Large intestine (tissue), 3 donors: ENCODE measurements at regions not wholly inside any gene's neighbourhood (a gene's known extent, or its start where the extent isn't known, plus 50 kb on each side); places are given as distances from the start of the nearest gene placed in this dataset.

ENCODE experiments used
- DNase-seq, 2 donors: peaks; one replicate each; pipeline versions ENCODE4 v3.0.0 to v3.0.0-alpha.2; 2013
- H3K27ac ChIP-seq: one replicate; pipeline ENCODE4 v1.5.1; 2013; ENCODE audit warnings: low read length
- H3K27me3 ChIP-seq: 2 replicates; pipeline ENCODE4 v1.6.1; 2013; ENCODE audit warnings: low read length; ENCODE audit not compliant: control insufficient read depth, insufficient read depth
- H3K36me3 ChIP-seq: 2 replicates; pipeline ENCODE4 v1.6.1; 2013; ENCODE audit warnings: low read length; ENCODE audit not compliant: control insufficient read depth, insufficient read depth
- H3K4me1 ChIP-seq: one replicate; pipeline ENCODE4 v1.6.1; 2013; ENCODE audit warnings: low read length; ENCODE audit not compliant: control insufficient read depth, insufficient read depth
- H3K4me3 ChIP-seq: one replicate; pipeline ENCODE4 v1.5.1; 2013; ENCODE audit warnings: low read length
- H3K9me3 ChIP-seq: one replicate; pipeline ENCODE4 v1.6.1; 2013; ENCODE audit warnings: mild to moderate bottlenecking, low read depth, low read length, moderate library complexity; ENCODE audit not compliant: control insufficient read depth
- WGBS: methylation state at CpG from one replicate; pipeline ENCODE4 v1.1.5; 2013; ENCODE audit warnings: low lambda C conversion rate; ENCODE audit not compliant: insufficient coverage; 5-methylcytosine and 5-hydroxymethylcytosine counted together

GRCh38 chr4:32129967-32130366 lies 1409.8 kb downstream of the PCDH7 start:
- H3K36me3 ChIP-seq = no peaks in the 10 kb centered on the region
- H3K4me3 ChIP-seq = no peak overlapping the region
- H3K27ac ChIP-seq = no peak overlapping the region
- no peaks in the 10 kb centered on the region for H3K9me3 ChIP-seq
- WGBS = 92% methylated on average over 2 of the region's 2 CpGs
- H3K4me1 ChIP-seq = no peaks in the 10 kb centered on the region
- H3K27me3 ChIP-seq = no peaks in the 10 kb centered on the region
- DNase-seq = no peak

DNA sequence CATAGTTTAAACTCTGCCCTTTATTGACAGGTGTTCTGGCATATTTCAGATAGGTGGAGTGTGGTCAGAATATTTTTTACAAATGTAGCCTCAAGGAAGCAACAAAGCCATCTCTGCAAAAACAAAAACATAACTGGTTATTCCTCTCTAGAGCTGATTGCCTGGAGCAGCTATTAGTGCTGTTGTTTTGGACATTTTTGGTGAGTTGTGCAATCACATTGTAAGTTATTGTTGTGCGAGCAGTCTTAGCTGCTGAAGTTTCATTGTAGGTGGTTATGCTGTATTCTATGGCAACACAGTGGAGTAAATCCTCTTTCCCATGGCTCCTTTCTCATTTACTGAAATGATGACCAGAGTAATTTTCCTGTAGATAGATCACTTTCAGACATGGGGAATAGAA lies 1413.0 kb downstream of the PCDH7 start:
- WGBS = no CpG with 5 or more reads among the region's 1 CpG
- DNase-seq = no peak
- Histone ChIP-seq H3K4me3 (no peak overlapping the region), H3K36me3 (no peaks in the 10 kb centered on the region), H3K27ac (no peak overlapping the region), H3K27me3 (no peaks in the 10 kb centered on the region), H3K4me1 (no peaks in the 10 kb centered on the region), H3K9me3 (no peaks in the 10 kb centered on the region)

GRCh38 chr4:32133734-32134133 lies 1413.6 kb downstream of the PCDH7 start:
- H3K4me1 ChIP-seq = no peaks in the 10 kb centered on the region
- H3K4me3 ChIP-seq = no peak overlapping the region
- DNase-seq = no peak
- H3K9me3 ChIP-seq = no peaks in the 10 kb centered on the region
- H3K27me3 ChIP-seq = no peaks in the 10 kb centered on the region
- no peaks in the 10 kb centered on the region for H3K36me3 ChIP-seq
- H3K27ac ChIP-seq = no peak overlapping the region

DNA sequence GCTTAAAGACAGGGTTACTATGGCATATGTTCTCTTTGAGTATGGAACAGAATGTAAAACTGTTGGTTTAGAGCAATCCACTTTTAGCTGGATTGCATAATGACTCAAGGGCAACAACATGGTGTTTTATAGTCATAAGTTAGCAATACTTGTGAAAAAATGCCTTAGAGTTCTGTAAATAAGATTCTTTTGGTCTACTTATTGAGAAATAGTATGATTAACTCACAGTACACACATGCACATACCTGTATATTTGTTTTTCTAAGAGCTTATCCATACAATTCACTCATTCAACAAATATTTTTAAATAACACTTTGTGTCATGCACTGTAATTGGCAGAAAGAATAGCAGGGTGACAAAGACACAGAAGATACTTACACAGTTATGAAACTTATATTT lies 1415.5 kb downstream of the PCDH7 start:
- no peaks in the 10 kb centered on the region for H3K9me3 ChIP-seq
- H3K27ac ChIP-seq = no peak overlapping the region
- no peaks in the 10 kb centered on the region for H3K27me3 ChIP-seq
- DNase-seq = no peak
- H3K4me3 ChIP-seq = no peak overlapping the region
- H3K4me1 ChIP-seq = no peaks in the 10 kb centered on the region
- no peaks in the 10 kb centered on the region for H3K36me3 ChIP-seq

DNA sequence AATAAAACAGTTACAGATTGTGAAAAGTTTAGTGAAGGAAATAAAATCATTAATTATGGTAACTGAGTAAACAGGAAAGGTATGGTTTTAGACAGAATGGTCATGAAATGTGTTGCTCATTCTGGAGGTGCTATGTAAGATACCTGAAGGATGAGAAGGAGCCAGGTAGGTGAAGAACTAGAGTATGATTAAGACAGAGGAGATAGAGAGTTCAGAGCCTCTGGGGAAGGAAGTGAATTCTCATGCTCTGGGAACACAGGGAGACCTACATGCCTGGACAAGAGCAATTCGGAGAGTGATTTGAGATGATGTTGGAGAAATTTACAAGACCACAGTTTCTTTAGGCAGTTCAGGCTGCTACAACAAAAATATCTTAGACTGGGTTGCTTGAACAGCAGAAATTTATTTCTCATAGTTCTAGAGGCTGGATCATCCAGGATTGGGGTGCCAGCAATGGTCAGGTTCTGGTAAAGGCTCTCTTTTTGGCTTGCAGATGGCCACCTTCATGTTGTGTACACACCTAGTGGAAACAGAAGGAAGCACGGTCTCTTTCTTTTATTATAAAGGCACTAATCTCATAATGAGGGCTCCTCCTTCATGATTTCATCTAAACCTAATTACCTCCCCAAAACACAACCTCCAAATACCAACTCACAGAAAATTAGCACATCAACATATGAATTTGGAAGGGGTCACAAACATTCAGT lies 1416.1 kb downstream of the PCDH7 start:
- 100% methylated on average over 1 of the region's 2 CpGs for WGBS
- H3K9me3 ChIP-seq = no peaks in the 10 kb centered on the region
- H3K36me3 ChIP-seq = no peaks in the 10 kb centered on the region
- DNase-seq = no peak
- no peaks in the 10 kb centered on the region for H3K27me3 ChIP-seq
- H3K4me1 ChIP-seq = no peaks in the 10 kb centered on the region
- H3K4me3 ChIP-seq = no peak overlapping the region
- H3K27ac ChIP-seq = no peak overlapping the region

DNA sequence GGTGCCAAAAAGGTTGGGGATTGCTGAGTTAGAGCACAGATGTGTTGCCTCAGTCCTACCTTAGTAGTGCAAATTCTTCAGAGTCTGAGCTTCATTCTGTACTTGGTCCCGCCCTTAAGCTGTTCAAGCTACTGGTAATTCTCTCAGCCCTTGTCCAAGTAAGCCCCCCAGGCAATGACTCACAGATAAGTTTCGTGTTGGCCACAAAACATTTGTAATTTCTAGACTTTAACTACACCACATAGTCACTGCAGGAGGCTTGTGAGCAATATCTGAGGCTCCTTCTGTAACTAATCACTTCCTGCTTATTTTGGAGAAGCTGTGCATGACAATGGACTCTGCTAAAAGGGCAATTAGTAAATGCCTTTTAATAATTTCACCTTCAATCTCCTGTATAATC lies 1420.5 kb downstream of the PCDH7 start:
- Histone ChIP-seq H3K27me3 (no peaks in the 10 kb centered on the region), H3K9me3 (no peaks in the 10 kb centered on the region), H3K4me3 (no peak overlapping the region), H3K4me1 (no peaks in the 10 kb centered on the region), H3K27ac (no peak overlapping the region), H3K36me3 (no peaks in the 10 kb centered on the region)
- no peak for DNase-seq
- WGBS = no CpG with 5 or more reads among the region's 2 CpGs

DNA sequence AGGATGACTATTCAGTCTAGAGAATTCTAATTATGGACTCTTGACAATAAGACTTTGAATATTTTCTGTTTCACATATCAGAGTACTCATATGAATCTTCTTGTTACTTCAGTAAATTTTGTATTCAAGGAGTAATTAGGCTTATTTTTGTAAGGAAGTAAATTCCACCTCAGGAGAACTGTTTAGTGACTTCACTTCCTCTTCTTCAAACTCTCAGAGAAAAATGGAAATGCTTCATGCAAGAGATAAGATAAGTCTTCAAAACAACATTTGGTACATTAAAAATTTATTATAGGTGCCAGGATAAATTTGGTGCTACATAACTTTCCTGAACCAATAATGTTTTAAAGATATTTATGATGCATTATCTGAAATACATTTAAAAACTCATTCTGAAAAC lies 1421.9 kb downstream of the PCDH7 start:
- Histone ChIP-seq H3K27me3 (no peaks in the 10 kb centered on the region), H3K4me1 (no peaks in the 10 kb centered on the region), H3K27ac (no peak overlapping the region), H3K4me3 (no peak overlapping the region), H3K36me3 (no peaks in the 10 kb centered on the region), H3K9me3 (no peaks in the 10 kb centered on the region)
- DNase-seq = no peak

- DNase-seq = no peak
- no peaks in the 10 kb centered on the region for H3K4me1 ChIP-seq
- no peak overlapping the region for H3K4me3 ChIP-seq
- no peaks in the 10 kb centered on the region for H3K9me3 ChIP-seq
- no peaks in the 10 kb centered on the region for H3K36me3 ChIP-seq
- no peaks in the 10 kb centered on the region for H3K27me3 ChIP-seq
- H3K27ac ChIP-seq = no peak overlapping the region
- WGBS = no CpG with 5 or more reads among the region's 5 CpGs
These were observed 1425.8 kb downstream of the PCDH7 start for GRCh38 chr4:32145987-32146386.

- Histone ChIP-seq H3K27ac (no peak overlapping the region), H3K4me3 (no peak overlapping the region), H3K4me1 (no peaks in the 10 kb centered on the region), H3K9me3 (no peaks in the 10 kb centered on the region), H3K36me3 (no peaks in the 10 kb centered on the region), H3K27me3 (no peaks in the 10 kb centered on the region)
- 90% methylated on average over 3 of the region's 5 CpGs for WGBS
- DNase-seq = no peak
These were observed 1427.4 kb downstream of the PCDH7 start for GRCh38 chr4:32147446-32148085.

DNA sequence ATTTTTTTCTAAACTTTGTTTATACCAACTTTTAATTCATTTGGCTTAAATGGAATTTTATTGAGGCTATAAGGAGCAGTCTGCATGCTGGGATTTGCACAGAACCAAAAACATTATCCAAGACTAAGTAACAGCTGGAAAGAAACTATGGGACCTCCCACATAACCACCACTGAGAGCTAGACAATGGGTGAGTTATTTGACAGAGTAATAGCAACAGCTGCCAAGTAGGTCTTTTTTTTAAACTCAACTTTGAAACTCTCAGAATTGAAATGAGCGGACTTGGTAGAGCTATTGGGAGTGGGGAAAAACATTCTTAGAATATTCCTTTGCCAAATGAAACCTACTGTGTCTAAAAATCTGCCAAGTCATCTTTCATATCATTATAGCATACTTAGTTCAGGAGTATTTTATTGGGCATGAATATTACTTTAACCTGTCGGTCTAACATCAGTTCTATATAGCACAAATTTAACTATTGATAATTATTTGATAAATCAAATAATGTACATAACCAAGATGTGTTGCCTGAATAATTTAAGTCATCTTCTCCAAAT lies 1428.0 kb downstream of the PCDH7 start:
- no peaks in the 10 kb centered on the region for H3K36me3 ChIP-seq
- DNase-seq = peak in 1 of 2 donors; percentile 1
- H3K9me3 ChIP-seq = no peaks in the 10 kb centered on the region
- WGBS = 93% methylated on average over 2 of the region's 2 CpGs
- no peak overlapping the region for H3K27ac ChIP-seq
- H3K27me3 ChIP-seq = no peaks in the 10 kb centered on the region
- H3K4me1 ChIP-seq = no peaks in the 10 kb centered on the region
- H3K4me3 ChIP-seq = no peak overlapping the region

- Histone ChIP-seq H3K27me3 (no peaks in the 10 kb centered on the region), H3K27ac (no peak overlapping the region), H3K36me3 (no peaks in the 10 kb centered on the region), H3K4me3 (no peak overlapping the region), H3K4me1 (no peaks in the 10 kb centered on the region), H3K9me3 (no peaks in the 10 kb centered on the region)
- no peak for DNase-seq
- no CpG with 5 or more reads among the region's 1 CpG for WGBS
These were observed 1438.8 kb downstream of the PCDH7 start for GRCh38 chr4:32158961-32159360.
